ENCODE measurements at regions not wholly inside any gene's neighbourhood (a gene's known extent, or its start where the extent isn't known, plus 50 kb on each side); places are given as distances from the start of the nearest gene placed in this dataset.
"Not testable (repeated sequence)": the region's sequence is repeated elsewhere in the genome, so short reads cannot be mapped to it uniquely, and the experiment has no call there.

- not testable (repeated sequence) for TF ChIP-seq CTCF (IDR thresholded peaks at IDR 0.05; ENCODE audit: extremely low read depth in 1 of 2, insufficient read depth in 1 of 2, low read depth in 1 of 2, low read length in 2 of 2); MYC (IDR thresholded peaks at IDR 0.05; ENCODE audit: low read depth, low read length); JUN (IDR thresholded peaks at IDR 0.05; ENCODE audit: borderline replicate concordance, insufficient read depth, insufficient read length, low read depth); POLR2A (IDR thresholded peaks at IDR 0.05; ENCODE audit: low read depth, low read length); POLR2AphosphoS5 (IDR thresholded peaks at IDR 0.05; ENCODE audit: insufficient read depth, low read depth, low read length); EZH2 (IDR thresholded peaks at IDR 0.05; ENCODE audit: borderline replicate concordance, low read depth, low read length, severe bottlenecking); MAX (IDR thresholded peaks at IDR 0.05; ENCODE audit: insufficient read depth, insufficient read length)
Observed at GRCh38 chr2:20502496-20502895, 55.6 kb downstream of the RHOB start.

Data from endothelial cell of umbilical vein (primary cell).